NCI-H2171 (cell line): ENCODE measurements at regions not wholly inside any gene's neighbourhood (a gene's known extent, or its start where the extent isn't known, plus 50 kb on each side); places are given as distances from the start of the nearest gene placed in this dataset.
"Not testable (repeated sequence)": the region's sequence is repeated elsewhere in the genome, so short reads cannot be mapped to it uniquely, and the experiment has no call there.

Source experiments
- DNase-seq: peaks from one replicate; lab custom pipeline; 2025; lab: John Stamatoyannopoulos, UW

- no peak for DNase-seq
Measured at GRCh38 chr7:119711104-119711503, 561.9 kb upstream of the KCND2 start.

GRCh38 chr7:119712886-119713462 lies 560.0 kb upstream of the KCND2 start:
- no peak for DNase-seq

GRCh38 chr7:119713606-119714005 lies 559.4 kb upstream of the KCND2 start:
- DNase-seq: no peak

GRCh38 chr7:119720541-119720940 lies 552.4 kb upstream of the KCND2 start:
- no peak for DNase-seq

- DNase-seq: no peak
Measured at GRCh38 chr7:119724041-119724792, 548.8 kb upstream of the KCND2 start.

- DNase-seq: no peak
Measured at GRCh38 chr7:119733127-119733879, 539.7 kb upstream of the KCND2 start.

GRCh38 chr7:119737390-119737789 lies 535.6 kb upstream of the KCND2 start:
- DNase-seq: no peak

GRCh38 chr7:119745280-119745679 lies 527.7 kb upstream of the KCND2 start:
- DNase-seq: not testable (repeated sequence)

GRCh38 chr7:119748251-119748860 lies 524.6 kb upstream of the KCND2 start:
- no peak for DNase-seq

- no peak for DNase-seq
Measured at GRCh38 chr7:119748991-119749390, 524.0 kb upstream of the KCND2 start.

- DNase-seq: no peak
Measured at GRCh38 chr7:119756687-119757086, 516.3 kb upstream of the KCND2 start.

GRCh38 chr7:119758254-119758653 lies 514.7 kb upstream of the KCND2 start:
- DNase-seq: no peak

- no peak for DNase-seq
Measured at GRCh38 chr7:119761776-119762175, 511.2 kb upstream of the KCND2 start.

GRCh38 chr7:119782286-119782685 lies 490.7 kb upstream of the KCND2 start:
- no peak for DNase-seq

- no peak for DNase-seq
Measured at GRCh38 chr7:119783799-119784198, 489.2 kb upstream of the KCND2 start.

- no peak for DNase-seq
Measured at GRCh38 chr7:119802147-119802546, 470.8 kb upstream of the KCND2 start.

- DNase-seq: no peak
Measured at GRCh38 chr7:119825091-119825655, 447.8 kb upstream of the KCND2 start.

GRCh38 chr7:119826547-119826946 lies 446.4 kb upstream of the KCND2 start:
- no peak for DNase-seq

- DNase-seq: no peak
Measured at GRCh38 chr7:119838444-119838843, 434.5 kb upstream of the KCND2 start.

- DNase-seq: no peak
Measured at GRCh38 chr7:119842337-119842736, 430.6 kb upstream of the KCND2 start.

GRCh38 chr7:119842786-119843185 lies 430.2 kb upstream of the KCND2 start:
- DNase-seq: no peak

- no peak for DNase-seq
Measured at GRCh38 chr7:119861385-119861784, 411.6 kb upstream of the KCND2 start.
